ENCODE measurements at regions not wholly inside any gene's neighbourhood (a gene's known extent, or its start where the extent isn't known, plus 50 kb on each side); places are given as distances from the start of the nearest gene placed in this dataset.

- TF ChIP-seq CTCF (IDR thresholded peaks at IDR 0.05) (no peak), POLR2A (IDR thresholded peaks at IDR 0.05) (no peak), POLR2AphosphoS5 (IDR thresholded peaks at IDR 0.05; ENCODE audit: insufficient read depth in 1 of 2, low read depth in 1 of 2) (no peak)
These were observed 525.1 kb upstream of the NBEA start for GRCh38 chr13:34416971-34417380.

Measured in vagina (tissue), 2 donors.